Breast epithelium (tissue), 3 donors: ENCODE measurements at regions not wholly inside any gene's neighbourhood (a gene's known extent, or its start where the extent isn't known, plus 50 kb on each side); places are given as distances from the start of the nearest gene placed in this dataset.

Experiments
- CTCF ChIP-seq, 3 donors: fragments of 450-650 bp; IDR thresholded peaks; one replicate each; pipeline ENCODE4 v1.5.1; 2016 to 2017; ENCODE audit warnings: antibody characterized with exemption in 3 of 3, mild to moderate bottlenecking in 3 of 3, moderate library complexity in 3 of 3
- POLR2A ChIP-seq: fragments of 450-650 bp; IDR thresholded peaks from one replicate; pipeline ENCODE4 v1.6.1; 2016; ENCODE audit warnings: antibody characterized with exemption, mild to moderate bottlenecking, moderate library complexity
- POLR2AphosphoS5 ChIP-seq, 3 donors: sonication (generic); formaldehyde crosslinking; IDR thresholded peaks; one replicate each; pipeline ENCODE4 v1.6.1; 2017; ENCODE audit warnings: antibody characterized with exemption in 3 of 3

- TF ChIP-seq CTCF (IDR thresholded peaks at IDR 0.05): no peak
- TF ChIP-seq POLR2A: no peak
- no peak for TF ChIP-seq POLR2AphosphoS5 (IDR thresholded peaks at IDR 0.05)
Observed at GRCh38 chr12:97305651-97306050, 157.0 kb upstream of the RMST start.
